Thyroid gland (tissue), 4 donors: ENCODE measurements at regions not wholly inside any gene's neighbourhood (a gene's known extent, or its start where the extent isn't known, plus 50 kb on each side); places are given as distances from the start of the nearest gene placed in this dataset.

Experiments used
- DNase-seq, 2 donors: peaks; one replicate each; pipeline ENCODE4 v3.0.0-alpha.2; 2019
- H3K27ac ChIP-seq, 3 donors: fragments of 200-600 bp; sonication (generic); 1 replicate in 2 of 3; 2 replicates in 1 of 3; pipeline ENCODE4 v1.5.1; 2016 to 2019; ENCODE audit warnings: mild to moderate bottlenecking in 1 of 3, moderate library complexity in 1 of 3
- H3K27me3 ChIP-seq: fragments of 200-600 bp; sonication (generic); one replicate; pipeline ENCODE4 v1.5.1; 2019
- H3K36me3 ChIP-seq, 2 donors: fragments of 200-600 bp; sonication (generic); one replicate each; pipeline ENCODE4 v1.5.1; 2016 to 2019
- H3K4me1 ChIP-seq, 2 donors: fragments of 200-600 bp; sonication (generic); one replicate each; pipeline ENCODE4 v1.5.1; 2017 to 2019
- H3K4me3 ChIP-seq, 3 donors: fragments of 200-600 bp; sonication (generic); replicated peaks in 1 of 3; 1 replicate in 2 of 3; 2 replicates in 1 of 3; pipeline ENCODE4 v1.5.1; 2016; ENCODE audit warnings: mild to moderate bottlenecking in 1 of 3
- H3K9me3 ChIP-seq: fragments of 200-600 bp; sonication (generic); one replicate; pipeline ENCODE4 v1.5.1; 2017
- CTCF ChIP-seq, 6 experiments: fragments of 200-600 bp in 3 of 6; fragments of 450-650 bp in 3 of 6; sonication (generic) in 3 of 6; IDR thresholded peaks; one replicate each; pipeline ENCODE4 v1.5.1; 2016 to 2019; ENCODE audit warnings: antibody characterized with exemption in 6 of 6, mild to moderate bottlenecking in 2 of 6, inconsistent platforms in 1 of 6, moderate library complexity in 1 of 6
- POLR2A ChIP-seq, 2 donors: fragments of 450-650 bp; IDR thresholded peaks; one replicate each; pipeline ENCODE4 v1.6.1; 2017; ENCODE audit warnings: antibody characterized with exemption in 2 of 2, mild to moderate bottlenecking in 2 of 2, moderate library complexity in 1 of 2
- WGBS, 2 donors: methylation state at CpG; one replicate each; pipeline ENCODE4 v1.1.5; 2017; 5-methylcytosine and 5-hydroxymethylcytosine counted together
- intact Hi-C: fragments of 100-400 bp; cut with DNase I; formaldehyde crosslinking; loops from one replicate; pipeline ENCODE4 v1.15.1; 2023

GRCh38 chr2:107197594-107198294, 311.8 kb upstream of the ST6GAL2 start:
- H3K27ac ChIP-seq: no peak overlapping the region
- no peaks in the 10 kb centered on the region for H3K9me3 ChIP-seq
- 79 to 82% methylated on average over 5 of the region's 5 CpGs for WGBS, 2 donors
- no peaks in the 10 kb centered on the region for H3K27me3 ChIP-seq
- H3K36me3 ChIP-seq: no peaks in the 10 kb centered on the region
- no peak for TF ChIP-seq CTCF (IDR thresholded peaks at IDR 0.05)
- no peak for TF ChIP-seq POLR2A (IDR thresholded peaks at IDR 0.05)
- DNase-seq: no peak
- no peak overlapping the region for H3K4me3 ChIP-seq
- H3K4me1 ChIP-seq: no peaks in the 10 kb centered on the region
- intact Hi-C loops: no loop called here

- TF ChIP-seq POLR2A (IDR thresholded peaks at IDR 0.05) (no peak), CTCF (IDR thresholded peaks at IDR 0.05) (no peak)
- no peaks in the 10 kb centered on the region for H3K27me3 ChIP-seq
- H3K36me3 ChIP-seq: no peaks in the 10 kb centered on the region
- no peaks in the 10 kb centered on the region for H3K9me3 ChIP-seq
- 40 to 42% methylated on average over 2 of the region's 2 CpGs for WGBS, 2 donors
- DNase-seq: no peak
- H3K27ac ChIP-seq: no peak overlapping the region
- H3K4me1 ChIP-seq: no peaks in the 10 kb centered on the region
- no peak overlapping the region for H3K4me3 ChIP-seq
- intact Hi-C loops: no loop called here
These were observed 317.1 kb upstream of the ST6GAL2 start for GRCh38 chr2:107202962-107203591.

DNA sequence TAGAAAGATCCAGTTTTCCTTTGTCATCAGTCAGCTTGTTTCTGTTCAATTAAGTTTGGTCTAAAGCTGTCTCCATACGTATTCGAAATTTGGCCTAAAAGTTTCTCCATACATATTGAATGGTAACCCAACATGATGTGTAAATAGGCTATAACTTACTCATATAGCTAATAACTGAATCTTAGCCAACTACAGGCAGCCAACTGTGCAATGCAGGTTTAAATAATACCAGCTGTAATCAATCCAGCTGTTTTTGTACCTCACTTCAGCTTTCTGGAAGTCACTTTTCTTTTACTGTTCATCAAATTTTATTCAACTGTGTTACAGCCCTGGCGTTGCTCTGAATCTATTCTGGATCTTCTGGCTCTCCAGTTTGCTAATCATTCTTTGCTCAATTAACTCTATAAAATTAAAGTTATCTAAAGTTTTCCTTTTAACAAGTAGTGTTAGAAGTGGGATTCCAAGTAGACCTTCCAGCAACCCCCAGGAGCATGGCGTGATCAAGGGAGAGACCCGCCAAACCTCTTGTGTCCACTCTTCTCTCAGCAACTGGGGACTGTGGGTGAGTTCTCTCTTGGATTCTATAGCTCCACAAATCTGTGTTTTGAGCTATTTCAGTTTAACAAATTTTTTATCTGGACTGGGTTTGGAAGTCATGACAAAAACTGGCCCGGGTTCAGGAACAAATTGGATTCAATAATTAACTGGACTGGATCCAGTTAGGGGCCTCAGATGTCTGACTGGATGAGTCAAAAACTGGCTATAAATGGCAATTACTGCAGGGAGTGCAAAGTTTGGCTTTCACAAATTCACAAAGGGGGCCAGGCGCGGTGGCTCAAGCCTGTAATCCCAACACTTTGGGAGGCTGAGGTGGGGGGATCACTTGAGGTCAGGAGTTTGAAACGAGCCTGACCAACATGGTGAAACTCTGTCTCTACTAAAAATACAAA, 329.7 kb upstream of the ST6GAL2 start:
- Histone ChIP-seq H3K4me1 (no peaks in the 10 kb centered on the region), H3K9me3 (no peaks in the 10 kb centered on the region), H3K36me3 (no peaks in the 10 kb centered on the region), H3K27me3 (no peaks in the 10 kb centered on the region), H3K4me3 (no peak overlapping the region), H3K27ac (no peak overlapping the region)
- intact Hi-C loops: no loop called here
- no peak for DNase-seq
- TF ChIP-seq CTCF (IDR thresholded peaks at IDR 0.05) (no peak), POLR2A (IDR thresholded peaks at IDR 0.05) (no peak)
- WGBS, 2 donors: 76 to 78% methylated on average over 9 of the region's 9 CpGs

DNA sequence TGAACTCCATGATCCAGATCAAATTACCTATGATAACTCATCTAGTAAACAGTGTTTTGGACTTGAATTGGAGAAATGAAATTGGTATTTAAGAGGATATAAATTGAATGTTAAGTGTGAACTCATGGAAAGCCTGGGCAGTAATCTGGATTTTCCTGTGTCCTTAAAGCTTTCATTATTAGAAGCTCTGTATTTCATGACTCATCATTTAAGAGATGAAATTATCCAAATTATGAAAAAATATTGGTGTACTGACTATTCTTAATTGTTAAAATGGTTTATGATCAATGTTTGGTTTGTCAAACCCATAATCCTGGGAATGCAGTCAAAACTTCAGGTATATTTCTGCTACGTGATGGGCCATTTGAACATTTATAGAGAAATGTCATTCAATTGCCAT, 332.2 kb upstream of the ST6GAL2 start:
- Histone ChIP-seq H3K27me3 (no peaks in the 10 kb centered on the region), H3K27ac (no peak overlapping the region), H3K36me3 (no peaks in the 10 kb centered on the region), H3K9me3 (no peaks in the 10 kb centered on the region), H3K4me1 (peaks cover 0 to 5% of the 10 kb centered on the region in 2 donors), H3K4me3 (no peak overlapping the region)
- TF ChIP-seq POLR2A (IDR thresholded peaks at IDR 0.05) (no peak), CTCF (IDR thresholded peaks at IDR 0.05) (no peak)
- 97 to 98% methylated on average over 1 of the region's 1 CpG for WGBS, 2 donors
- DNase-seq: no peak
- intact Hi-C loops: no loop called here
